ENCODE measurements at regions not wholly inside any gene's neighbourhood (a gene's known extent, or its start where the extent isn't known, plus 50 kb on each side); places are given as distances from the start of the nearest gene placed in this dataset.
"Not testable (repeated sequence)": the region's sequence is repeated elsewhere in the genome, so short reads cannot be mapped to it uniquely, and the experiment has no call there.

DNA sequence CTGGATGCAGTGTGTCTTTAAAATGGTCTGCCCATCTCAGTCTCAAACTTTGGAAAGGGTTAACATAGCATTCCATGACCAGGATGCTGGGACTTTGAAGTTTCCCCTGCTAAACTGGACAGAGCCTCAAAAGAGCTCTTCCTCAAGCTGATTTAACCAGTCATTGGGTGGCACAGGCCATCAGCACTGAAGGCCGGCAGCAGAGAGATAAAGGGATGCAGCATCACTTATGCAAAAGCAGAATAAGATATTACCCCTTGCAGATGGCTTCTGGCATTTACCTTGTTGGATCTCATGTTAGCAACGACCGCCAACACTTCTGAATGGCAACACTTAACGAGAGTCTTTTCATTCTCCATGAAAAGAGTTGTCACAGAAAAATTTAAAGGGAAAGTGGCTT is 179.0 kb downstream of the LMLN start:
- TF ChIP-seq MYC (IDR thresholded peaks at IDR 0.05; ENCODE audit: borderline replicate concordance, low read length); POLR2A (IDR thresholded peaks at IDR 0.05; ENCODE audit: low read length); ZC3H11A (IDR thresholded peaks at IDR 0.05); E2F6 (IDR thresholded peaks at IDR 0.05; ENCODE audit: borderline replicate concordance, low read depth); REST (IDR thresholded peaks at IDR 0.05); MAFK (IDR thresholded peaks at IDR 0.05; ENCODE audit: partially characterized antibody): not testable (repeated sequence)
- TF ChIP-seq, protein P1, sequence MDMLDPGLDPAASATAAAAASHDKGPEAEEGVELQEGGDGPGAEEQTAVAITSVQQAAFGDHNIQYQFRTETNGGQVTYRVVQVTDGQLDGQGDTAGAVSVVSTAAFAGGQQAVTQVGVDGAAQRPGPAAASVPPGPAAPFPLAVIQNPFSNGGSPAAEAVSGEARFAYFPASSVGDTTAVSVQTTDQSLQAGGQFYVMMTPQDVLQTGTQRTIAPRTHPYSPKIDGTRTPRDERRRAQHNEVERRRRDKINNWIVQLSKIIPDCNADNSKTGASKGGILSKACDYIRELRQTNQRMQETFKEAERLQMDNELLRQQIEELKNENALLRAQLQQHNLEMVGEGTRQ (IDR thresholded peaks at IDR 0.05), result not testable (repeated sequence)
- TF ChIP-seq, protein P2, sequence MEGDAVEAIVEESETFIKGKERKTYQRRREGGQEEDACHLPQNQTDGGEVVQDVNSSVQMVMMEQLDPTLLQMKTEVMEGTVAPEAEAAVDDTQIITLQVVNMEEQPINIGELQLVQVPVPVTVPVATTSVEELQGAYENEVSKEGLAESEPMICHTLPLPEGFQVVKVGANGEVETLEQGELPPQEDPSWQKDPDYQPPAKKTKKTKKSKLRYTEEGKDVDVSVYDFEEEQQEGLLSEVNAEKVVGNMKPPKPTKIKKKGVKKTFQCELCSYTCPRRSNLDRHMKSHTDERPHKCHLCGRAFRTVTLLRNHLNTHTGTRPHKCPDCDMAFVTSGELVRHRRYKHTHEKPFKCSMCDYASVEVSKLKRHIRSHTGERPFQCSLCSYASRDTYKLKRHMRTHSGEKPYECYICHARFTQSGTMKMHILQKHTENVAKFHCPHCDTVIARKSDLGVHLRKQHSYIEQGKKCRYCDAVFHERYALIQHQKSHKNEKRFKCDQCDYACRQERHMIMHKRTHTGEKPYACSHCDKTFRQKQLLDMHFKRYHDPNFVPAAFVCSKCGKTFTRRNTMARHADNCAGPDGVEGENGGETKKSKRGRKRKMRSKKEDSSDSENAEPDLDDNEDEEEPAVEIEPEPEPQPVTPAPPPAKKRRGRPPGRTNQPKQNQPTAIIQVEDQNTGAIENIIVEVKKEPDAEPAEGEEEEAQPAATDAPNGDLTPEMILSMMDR (IDR thresholded peaks at IDR 0.05), result not testable (repeated sequence)
- TF ChIP-seq, protein P3, sequence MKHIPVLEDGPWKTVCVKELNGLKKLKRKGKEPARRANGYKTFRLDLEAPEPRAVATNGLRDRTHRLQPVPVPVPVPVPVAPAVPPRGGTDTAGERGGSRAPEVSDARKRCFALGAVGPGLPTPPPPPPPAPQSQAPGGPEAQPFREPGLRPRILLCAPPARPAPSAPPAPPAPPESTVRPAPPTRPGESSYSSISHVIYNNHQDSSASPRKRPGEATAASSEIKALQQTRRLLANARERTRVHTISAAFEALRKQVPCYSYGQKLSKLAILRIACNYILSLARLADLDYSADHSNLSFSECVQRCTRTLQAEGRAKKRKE (CRISPR knock-in tag; IDR thresholded peaks at IDR 0.05; ENCODE audit: low read depth), result not testable (repeated sequence)
